ENCODE measurements at regions not wholly inside any gene's neighbourhood (a gene's known extent, or its start where the extent isn't known, plus 50 kb on each side); places are given as distances from the start of the nearest gene placed in this dataset.
"Not testable (repeated sequence)": the region's sequence is repeated elsewhere in the genome, so short reads cannot be mapped to it uniquely, and the experiment has no call there.

- DNase-seq (ENCODE audit: low read depth, low spot score), result not testable (repeated sequence)
These were observed 858.8 kb downstream of the TUBA3C start for GRCh38 chr13:18322821-18323220.

GRCh38 chr13:18319653-18320052 is 862.0 kb downstream of the TUBA3C start:
- DNase-seq (ENCODE audit: low read depth, low spot score); H3K4me3 ChIP-seq (ENCODE audit: low read length): not testable (repeated sequence)

More at GRCh38 chr13:18322821-18323220, 858.8 kb downstream of the TUBA3C start:
- not testable (repeated sequence) for H3K4me3 ChIP-seq (ENCODE audit: low read length)

GRCh38 chr13:18303240-18303813 is 878.3 kb downstream of the TUBA3C start:
- DNase-seq (ENCODE audit: low read depth, low spot score); H3K4me3 ChIP-seq (ENCODE audit: low read length): not testable (repeated sequence)

- H3K4me3 ChIP-seq (ENCODE audit: low read length); DNase-seq (ENCODE audit: low read depth, low spot score): not testable (repeated sequence)
These were observed 880.7 kb downstream of the TUBA3C start for GRCh38 chr13:18300968-18301367.

- H3K4me3 ChIP-seq (ENCODE audit: low read length), result not testable (repeated sequence)
These were observed 884.3 kb downstream of the TUBA3C start for GRCh38 chr13:18297359-18297758.

GRCh38 chr13:18296617-18297016 is 885.0 kb downstream of the TUBA3C start:
- not testable (repeated sequence) for DNase-seq (ENCODE audit: low read depth, low spot score); H3K4me3 ChIP-seq (ENCODE audit: low read length)

More at GRCh38 chr13:18297359-18297758, 884.3 kb downstream of the TUBA3C start:
- DNase-seq (ENCODE audit: low read depth, low spot score), result not testable (repeated sequence)

GRCh38 chr13:18294311-18294710 is 887.3 kb downstream of the TUBA3C start:
- not testable (repeated sequence) for DNase-seq (ENCODE audit: low read depth, low spot score); H3K4me3 ChIP-seq (ENCODE audit: low read length)

GRCh38 chr13:18286848-18287247 is 894.8 kb downstream of the TUBA3C start:
- H3K4me3 ChIP-seq (ENCODE audit: low read length), result not testable (repeated sequence)

GRCh38 chr13:18285663-18286062 is 896.0 kb downstream of the TUBA3C start:
- H3K4me3 ChIP-seq (ENCODE audit: low read length); DNase-seq (ENCODE audit: low read depth, low spot score): not testable (repeated sequence)

More at GRCh38 chr13:18286848-18287247, 894.8 kb downstream of the TUBA3C start:
- DNase-seq (ENCODE audit: low read depth, low spot score), result not testable (repeated sequence)

GRCh38 chr13:18284040-18284439 is 897.6 kb downstream of the TUBA3C start:
- not testable (repeated sequence) for H3K4me3 ChIP-seq (ENCODE audit: low read length); DNase-seq (ENCODE audit: low read depth, low spot score)

- DNase-seq (ENCODE audit: low read depth, low spot score); H3K4me3 ChIP-seq (ENCODE audit: low read length): not testable (repeated sequence)
These were observed 899.6 kb downstream of the TUBA3C start for GRCh38 chr13:18281829-18282597.

- DNase-seq (ENCODE audit: low read depth, low spot score); H3K4me3 ChIP-seq (ENCODE audit: low read length): not testable (repeated sequence)
These were observed 900.5 kb downstream of the TUBA3C start for GRCh38 chr13:18280904-18281828.

- not testable (repeated sequence) for H3K4me3 ChIP-seq (ENCODE audit: low read length); DNase-seq (ENCODE audit: low read depth, low spot score)
These were observed 901.7 kb downstream of the TUBA3C start for GRCh38 chr13:18279971-18280370.

- not testable (repeated sequence) for H3K4me3 ChIP-seq (ENCODE audit: low read length)
These were observed 904.3 kb downstream of the TUBA3C start for GRCh38 chr13:18277372-18277771.

GRCh38 chr13:18276280-18276679 is 905.3 kb downstream of the TUBA3C start:
- peak; percentile 14 for DNase-seq (ENCODE audit: low read depth, low spot score)

More at GRCh38 chr13:18277372-18277771, 904.3 kb downstream of the TUBA3C start:
- DNase-seq (ENCODE audit: low read depth, low spot score), result not testable (repeated sequence)

GRCh38 chr13:18273785-18274514 is 907.7 kb downstream of the TUBA3C start:
- DNase-seq (ENCODE audit: low read depth, low spot score); H3K4me3 ChIP-seq (ENCODE audit: low read length): not testable (repeated sequence)

More at GRCh38 chr13:18276280-18276679, 905.3 kb downstream of the TUBA3C start:
- not testable (repeated sequence) for H3K4me3 ChIP-seq (ENCODE audit: low read length)

- not testable (repeated sequence) for DNase-seq (ENCODE audit: low read depth, low spot score)
These were observed 922.7 kb downstream of the TUBA3C start for GRCh38 chr13:18258801-18259419.

GRCh38 chr13:18257686-18258085 is 923.9 kb downstream of the TUBA3C start:
- not testable (repeated sequence) for H3K4me3 ChIP-seq (ENCODE audit: low read length); DNase-seq (ENCODE audit: low read depth, low spot score)

More at GRCh38 chr13:18258801-18259419, 922.7 kb downstream of the TUBA3C start:
- H3K4me3 ChIP-seq (ENCODE audit: low read length), result not testable (repeated sequence)

All from Jurkat, Clone E6-1 (cell line).